ENCODE measurements at regions not wholly inside any gene's neighbourhood (a gene's known extent, or its start where the extent isn't known, plus 50 kb on each side); places are given as distances from the start of the nearest gene placed in this dataset.
"Not testable (repeated sequence)": the region's sequence is repeated elsewhere in the genome, so short reads cannot be mapped to it uniquely, and the experiment has no call there.

GRCh38 chr16:58824201-58824600 lies 90.1 kb upstream of the GOT2 start:
- DNase-seq = no peak

DNA sequence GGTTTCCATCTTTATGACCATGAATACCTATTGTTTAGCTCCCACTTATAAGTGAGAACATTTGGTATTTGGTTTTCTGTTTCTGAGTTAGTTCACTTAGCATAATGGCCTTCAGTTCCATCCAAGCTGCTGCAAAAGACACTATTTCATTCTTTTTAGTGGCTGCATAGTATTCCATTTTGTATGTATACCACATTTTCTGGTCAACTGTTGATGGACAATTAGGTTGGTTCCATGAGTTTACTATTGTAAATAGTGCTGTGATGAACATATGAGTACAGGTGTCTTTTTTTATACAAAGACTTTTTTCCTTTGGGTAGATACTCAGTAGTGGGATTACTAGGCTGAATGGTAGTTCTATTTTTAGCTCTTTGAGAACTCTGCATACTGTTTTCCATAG lies 87.8 kb upstream of the GOT2 start:
- no peak for DNase-seq

- DNase-seq = no peak
Observed at GRCh38 chr16:58820411-58820810, 86.3 kb upstream of the GOT2 start.

GRCh38 chr16:58815181-58815888 lies 81.2 kb upstream of the GOT2 start:
- no peak for DNase-seq

GRCh38 chr16:58814348-58814801 lies 80.3 kb upstream of the GOT2 start:
- peak; percentile 67 for DNase-seq

GRCh38 chr16:58809213-58809612 lies 75.1 kb upstream of the GOT2 start:
- DNase-seq = no peak

DNA sequence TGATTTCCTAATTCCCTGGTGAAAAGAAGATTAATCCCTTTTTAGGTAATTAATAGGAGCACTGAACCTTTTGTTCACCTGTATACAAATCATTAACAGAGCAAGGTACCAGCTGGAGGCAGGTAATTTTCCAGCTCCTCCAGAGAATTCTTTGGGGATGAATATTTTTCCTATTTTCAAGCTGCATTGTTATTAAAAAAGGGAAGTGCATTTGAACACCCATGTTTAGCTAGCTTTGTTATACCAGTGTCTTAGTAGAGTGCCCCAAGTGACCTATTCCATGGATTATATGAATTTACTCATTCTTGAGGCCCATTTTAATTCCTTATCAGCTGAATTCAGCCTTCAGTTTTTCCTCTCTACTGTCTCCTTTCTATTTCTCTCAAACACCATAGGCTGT lies 73.2 kb upstream of the GOT2 start:
- no peak for DNase-seq

- no peak for DNase-seq
Observed at GRCh38 chr16:58801838-58802237, 67.7 kb upstream of the GOT2 start.

DNA sequence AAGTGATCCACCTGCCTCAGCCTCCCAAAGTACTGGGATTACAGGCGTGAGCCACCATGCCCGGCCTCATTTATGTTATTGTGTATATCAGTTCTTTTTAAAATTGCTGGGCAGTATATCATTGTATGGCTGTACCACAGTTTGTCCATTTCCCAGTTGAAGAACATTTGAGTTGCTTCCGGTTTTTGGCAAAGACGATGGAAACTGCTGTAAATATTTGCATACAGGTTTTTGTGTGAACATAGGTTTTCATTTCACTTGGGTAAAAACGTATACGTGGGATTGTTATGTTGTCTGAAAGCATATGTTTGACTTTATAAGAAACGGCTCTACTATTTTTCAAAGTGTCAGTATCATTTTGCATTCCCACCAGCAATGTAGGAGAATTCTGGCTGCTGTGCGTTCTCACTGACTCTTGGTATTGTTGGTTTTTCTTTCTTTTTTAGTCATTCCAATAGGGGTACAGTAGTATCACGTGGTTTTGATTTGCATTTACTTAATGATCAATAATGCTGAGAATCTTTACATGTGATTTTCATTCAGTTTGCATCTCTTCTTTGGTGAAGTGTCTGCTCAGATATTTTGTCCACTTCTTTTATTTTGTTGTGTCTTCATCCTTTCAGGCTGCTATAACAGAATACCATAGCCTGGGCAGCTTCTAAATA lies 63.2 kb upstream of the GOT2 start:
- no peak for DNase-seq

DNA sequence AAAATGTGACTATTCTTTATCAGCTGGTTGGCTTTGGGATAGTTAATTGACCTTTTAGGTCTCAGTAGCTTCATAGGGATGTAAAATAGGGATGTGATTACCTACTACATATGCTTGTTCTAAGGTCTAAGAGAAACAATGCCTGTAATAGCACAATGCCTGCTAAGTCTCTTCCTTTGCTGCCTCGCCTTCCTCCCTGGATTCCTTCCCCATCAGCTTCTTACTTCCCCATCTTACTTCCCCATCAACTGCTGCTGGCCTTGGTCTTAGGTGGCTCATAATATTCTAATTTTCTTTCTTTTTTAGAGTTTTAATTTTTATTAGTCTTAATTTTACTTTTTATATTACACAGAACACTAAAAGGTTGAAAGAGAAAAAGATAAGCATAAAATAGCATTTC lies 59.2 kb upstream of the GOT2 start:
- no peak for DNase-seq

DNA sequence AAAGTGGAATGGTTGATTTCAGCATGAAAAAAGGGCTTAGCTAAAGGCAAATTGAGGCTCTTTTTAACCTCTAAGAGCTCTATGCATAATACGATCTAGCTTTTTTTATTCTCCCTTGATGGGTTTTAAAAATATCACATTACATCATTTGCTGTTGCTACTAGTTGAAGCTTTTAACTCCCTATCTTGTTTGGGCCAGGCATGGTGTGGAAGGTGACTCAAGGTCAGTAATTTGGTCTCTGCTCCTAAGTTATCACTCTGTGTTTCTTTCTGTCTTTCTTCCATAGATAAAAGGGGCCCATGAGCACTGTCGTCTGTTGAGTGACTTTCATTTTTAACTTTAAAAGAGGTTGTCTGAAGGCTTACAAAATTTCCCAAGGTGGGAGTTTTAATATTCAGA lies 58.1 kb upstream of the GOT2 start:
- DNase-seq = no peak

DNA sequence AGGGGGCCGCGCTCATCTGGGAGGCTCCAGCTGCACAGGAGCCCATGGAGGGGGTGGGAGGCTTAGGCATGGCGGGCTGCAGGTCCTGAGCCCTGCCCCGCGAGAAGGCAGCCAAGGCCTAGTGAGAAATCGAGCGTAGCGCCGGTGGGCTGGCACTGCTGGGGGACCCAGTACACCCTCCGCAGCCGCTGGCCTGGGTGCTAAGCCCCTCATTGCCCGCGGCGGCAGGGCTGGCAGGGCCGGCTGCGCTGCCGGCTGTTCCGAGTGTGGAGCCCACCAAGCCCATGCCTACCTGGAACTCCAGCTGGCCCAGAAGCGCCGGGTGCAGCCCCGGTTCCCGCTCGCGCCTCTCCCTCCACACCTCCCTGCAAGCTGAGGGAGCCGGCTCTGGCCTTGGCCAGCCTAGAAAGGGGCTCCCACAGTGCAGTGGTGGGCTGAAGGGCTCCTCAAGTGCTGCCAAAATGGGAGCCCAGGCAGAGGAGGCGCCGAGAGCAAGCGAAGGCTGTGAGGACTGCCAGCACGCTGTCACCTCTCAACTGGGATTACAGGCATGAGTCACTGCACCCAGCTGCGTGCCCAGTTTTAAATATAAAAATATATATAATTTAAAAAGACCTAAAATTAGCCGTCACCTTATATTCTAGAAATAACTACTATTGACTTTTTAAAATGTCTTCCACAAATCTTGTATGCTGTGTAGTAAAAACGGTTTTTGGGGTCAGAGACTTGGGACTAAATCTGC lies 56.9 kb upstream of the GOT2 start:
- not testable (repeated sequence) for DNase-seq

GRCh38 chr16:58789351-58789750 lies 55.2 kb upstream of the GOT2 start:
- DNase-seq = no peak

All from RPMI8226 (cell line).